ENCODE measurements at regions not wholly inside any gene's neighbourhood (a gene's known extent, or its start where the extent isn't known, plus 50 kb on each side); places are given as distances from the start of the nearest gene placed in this dataset.
"Not testable (repeated sequence)": the region's sequence is repeated elsewhere in the genome, so short reads cannot be mapped to it uniquely, and the experiment has no call there.

DNA sequence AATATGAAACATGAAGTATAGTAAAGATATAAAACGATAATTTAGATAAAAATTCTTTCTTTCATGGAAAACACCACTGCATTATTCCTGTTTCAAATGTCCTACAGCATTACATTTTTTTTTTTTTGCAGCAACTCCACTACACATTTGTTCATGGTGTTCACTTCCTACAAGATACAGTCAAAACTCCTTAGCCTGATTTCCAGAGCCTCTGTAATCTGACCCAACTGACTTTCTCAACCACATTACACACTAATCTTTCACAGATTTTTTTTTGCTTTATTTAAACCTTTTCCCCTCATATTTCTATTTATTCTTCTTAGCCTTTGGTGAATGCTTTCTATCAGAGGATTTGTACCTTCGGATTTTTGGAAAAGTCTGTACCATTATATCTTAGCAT is 176.5 kb upstream of the PDE7B start:
- no peaks in the 10 kb centered on the region for H3K27me3 ChIP-seq (ENCODE audit: insufficient read depth, low read length)
- no peaks in the 10 kb centered on the region for H3K79me2 ChIP-seq (ENCODE audit: insufficient read depth, low read length)
- no peaks in the 10 kb centered on the region for H3K36me3 ChIP-seq (ENCODE audit: insufficient read depth, low read length)
- H3K4me3 ChIP-seq (ENCODE audit: insufficient read depth, low read length): no peak overlapping the region
- no peak for DNase-seq (ENCODE audit: insufficient read length, low spot score, missing footprints)
- no peaks in the 10 kb centered on the region for H4K20me1 ChIP-seq (ENCODE audit: insufficient read depth, low read length)
- H3K27ac ChIP-seq (ENCODE audit: low read depth, low read length): no peak overlapping the region
- no peak overlapping the region for H2AFZ ChIP-seq (ENCODE audit: low read length)
- TF ChIP-seq, protein P1, sequence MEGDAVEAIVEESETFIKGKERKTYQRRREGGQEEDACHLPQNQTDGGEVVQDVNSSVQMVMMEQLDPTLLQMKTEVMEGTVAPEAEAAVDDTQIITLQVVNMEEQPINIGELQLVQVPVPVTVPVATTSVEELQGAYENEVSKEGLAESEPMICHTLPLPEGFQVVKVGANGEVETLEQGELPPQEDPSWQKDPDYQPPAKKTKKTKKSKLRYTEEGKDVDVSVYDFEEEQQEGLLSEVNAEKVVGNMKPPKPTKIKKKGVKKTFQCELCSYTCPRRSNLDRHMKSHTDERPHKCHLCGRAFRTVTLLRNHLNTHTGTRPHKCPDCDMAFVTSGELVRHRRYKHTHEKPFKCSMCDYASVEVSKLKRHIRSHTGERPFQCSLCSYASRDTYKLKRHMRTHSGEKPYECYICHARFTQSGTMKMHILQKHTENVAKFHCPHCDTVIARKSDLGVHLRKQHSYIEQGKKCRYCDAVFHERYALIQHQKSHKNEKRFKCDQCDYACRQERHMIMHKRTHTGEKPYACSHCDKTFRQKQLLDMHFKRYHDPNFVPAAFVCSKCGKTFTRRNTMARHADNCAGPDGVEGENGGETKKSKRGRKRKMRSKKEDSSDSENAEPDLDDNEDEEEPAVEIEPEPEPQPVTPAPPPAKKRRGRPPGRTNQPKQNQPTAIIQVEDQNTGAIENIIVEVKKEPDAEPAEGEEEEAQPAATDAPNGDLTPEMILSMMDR (IDR thresholded peaks at IDR 0.05; ENCODE audit: extremely low read depth, low read depth, low read length): no peak
- peaks cover 6% of the 10 kb centered on the region for H3K4me1 ChIP-seq (ENCODE audit: insufficient read depth, low read length)
- H3K4me2 ChIP-seq (ENCODE audit: insufficient read depth, low read length): no peak overlapping the region
- no peaks in the 10 kb centered on the region for H3K9me3 ChIP-seq (ENCODE audit: low read depth, low read length)

DNA sequence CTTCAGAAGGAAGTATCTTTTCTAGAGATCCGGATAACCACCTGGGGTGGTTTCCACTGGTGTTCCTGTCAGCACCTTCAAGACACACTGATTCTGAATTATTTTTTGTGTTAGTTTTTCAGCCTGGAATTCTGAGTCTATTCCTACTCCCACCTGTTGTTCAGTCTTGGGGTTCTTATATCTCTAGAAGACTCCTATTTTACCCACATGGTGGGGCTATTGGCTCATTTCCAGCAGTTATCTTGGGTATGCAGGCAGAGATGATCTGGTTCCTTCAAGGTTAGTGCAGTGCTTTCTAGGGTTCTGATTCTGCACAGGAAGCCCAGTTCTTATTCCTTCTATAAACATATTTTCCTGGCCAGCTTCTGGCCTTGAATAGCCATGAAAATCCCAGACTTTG is 175.6 kb upstream of the PDE7B start:
- Histone ChIP-seq H4K20me1 (ENCODE audit: insufficient read depth, low read length) (no peaks in the 10 kb centered on the region), H2AFZ (ENCODE audit: low read length) (no peak overlapping the region), H3K27me3 (ENCODE audit: insufficient read depth, low read length) (no peaks in the 10 kb centered on the region), H3K79me2 (ENCODE audit: insufficient read depth, low read length) (no peaks in the 10 kb centered on the region), H3K36me3 (ENCODE audit: insufficient read depth, low read length) (no peaks in the 10 kb centered on the region), H3K4me2 (ENCODE audit: insufficient read depth, low read length) (no peak overlapping the region), H3K4me3 (ENCODE audit: insufficient read depth, low read length) (no peak overlapping the region), H3K27ac (ENCODE audit: low read depth, low read length) (no peak overlapping the region), H3K9me3 (ENCODE audit: low read depth, low read length) (no peaks in the 10 kb centered on the region), H3K4me1 (ENCODE audit: insufficient read depth, low read length) (peaks cover 6% of the 10 kb centered on the region)
- TF ChIP-seq, protein P1 (IDR thresholded peaks at IDR 0.05; ENCODE audit: extremely low read depth, low read depth, low read length): no peak
- DNase-seq (ENCODE audit: insufficient read length, low spot score, missing footprints): no peak

DNA sequence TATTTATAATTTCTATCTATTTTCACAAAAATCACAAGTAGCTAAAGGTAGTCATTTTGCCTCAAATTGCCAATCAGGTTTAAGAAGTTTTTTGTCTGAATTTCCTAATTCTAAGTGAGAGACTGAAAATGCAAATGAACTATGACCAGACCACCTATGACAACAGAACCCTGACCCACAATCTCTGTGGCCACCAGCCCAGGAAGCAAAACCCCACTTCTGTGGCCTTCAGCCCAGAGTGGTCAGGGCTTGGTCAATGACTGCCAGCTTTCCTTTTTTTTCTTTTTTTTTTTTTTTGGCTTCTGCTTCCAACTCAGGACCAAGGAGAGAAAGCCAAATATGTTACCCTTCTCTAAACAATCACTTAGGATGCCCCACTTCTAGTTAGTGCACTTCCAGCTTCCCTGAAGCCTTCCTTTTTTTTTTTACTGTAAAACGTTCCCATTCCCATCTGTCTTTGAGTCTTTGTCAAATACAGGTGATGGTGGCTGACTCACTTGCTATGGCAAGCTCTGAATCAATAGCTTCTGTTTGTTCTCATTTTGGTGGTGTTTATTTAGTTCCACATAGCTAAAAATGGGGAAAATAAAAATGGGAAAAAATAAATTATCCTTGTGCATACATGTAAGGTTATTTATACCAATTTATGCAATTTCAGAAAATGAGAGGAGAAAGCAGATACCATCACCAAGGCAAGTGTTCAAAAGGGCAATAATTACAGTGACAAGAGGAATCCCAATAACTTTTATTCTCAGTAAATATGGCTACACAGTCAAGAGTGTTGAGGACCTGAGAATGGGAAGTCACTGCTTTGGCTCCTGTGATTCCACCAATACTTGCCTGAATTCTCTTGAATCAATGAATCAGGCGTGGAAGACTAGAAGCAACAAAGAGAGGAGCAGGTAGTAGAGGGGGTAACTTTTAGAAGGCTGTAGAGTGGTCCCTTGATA is 170.3 kb upstream of the PDE7B start:
- Histone ChIP-seq H3K9me3 (ENCODE audit: low read depth, low read length) (no peaks in the 10 kb centered on the region), H3K27ac (ENCODE audit: low read depth, low read length) (no peak overlapping the region), H3K79me2 (ENCODE audit: insufficient read depth, low read length) (no peaks in the 10 kb centered on the region), H2AFZ (ENCODE audit: low read length) (no peak overlapping the region), H3K27me3 (ENCODE audit: insufficient read depth, low read length) (no peaks in the 10 kb centered on the region), H3K4me2 (ENCODE audit: insufficient read depth, low read length) (no peak overlapping the region), H3K4me1 (ENCODE audit: insufficient read depth, low read length) (peaks cover 2% of the 10 kb centered on the region), H4K20me1 (ENCODE audit: insufficient read depth, low read length) (no peaks in the 10 kb centered on the region), H3K4me3 (ENCODE audit: insufficient read depth, low read length) (no peak overlapping the region), H3K36me3 (ENCODE audit: insufficient read depth, low read length) (no peaks in the 10 kb centered on the region)
- DNase-seq (ENCODE audit: insufficient read length, low spot score, missing footprints): no peak
- TF ChIP-seq, protein P1 (IDR thresholded peaks at IDR 0.05; ENCODE audit: extremely low read depth, low read depth, low read length): no peak

DNA sequence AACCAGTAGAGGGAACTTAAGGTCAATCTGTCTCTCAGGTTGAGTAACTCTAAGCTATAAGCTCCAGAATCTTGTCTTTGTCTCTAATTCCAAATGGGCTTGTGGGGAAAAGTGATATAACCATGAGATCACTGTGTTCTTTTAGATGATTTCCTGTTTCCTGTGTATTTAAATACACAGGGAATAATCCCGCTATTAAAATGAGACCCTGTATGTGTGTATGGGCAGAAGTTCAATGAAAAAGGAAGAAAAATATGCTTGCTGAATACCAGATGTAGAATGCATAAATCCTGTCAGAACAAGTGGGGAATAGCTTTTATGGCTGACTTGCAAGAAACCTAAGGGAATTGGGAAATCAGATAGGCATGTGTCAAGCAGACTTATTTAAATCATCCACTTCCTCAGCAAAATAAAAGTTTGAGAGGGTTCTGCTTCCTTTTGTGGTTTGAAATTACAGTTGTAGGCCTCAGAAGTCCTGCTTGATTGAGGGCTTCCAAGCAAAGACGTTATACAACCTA is 164.7 kb upstream of the PDE7B start:
- peak; percentile 58 for DNase-seq (ENCODE audit: insufficient read length, low spot score, missing footprints)
- peaks cover 15% of the 10 kb centered on the region for H3K4me1 ChIP-seq (ENCODE audit: insufficient read depth, low read length)
- TF ChIP-seq, protein P1 (IDR thresholded peaks at IDR 0.05; ENCODE audit: extremely low read depth, low read depth, low read length): no peak
- no peaks in the 10 kb centered on the region for H4K20me1 ChIP-seq (ENCODE audit: insufficient read depth, low read length)
- H3K79me2 ChIP-seq (ENCODE audit: insufficient read depth, low read length): no peaks in the 10 kb centered on the region
- peak overlapping the region; percentile 44 for H3K4me2 ChIP-seq (ENCODE audit: insufficient read depth, low read length)
- H3K36me3 ChIP-seq (ENCODE audit: insufficient read depth, low read length): no peaks in the 10 kb centered on the region
- no peaks in the 10 kb centered on the region for H3K27me3 ChIP-seq (ENCODE audit: insufficient read depth, low read length)
- H3K27ac ChIP-seq (ENCODE audit: low read depth, low read length): peak overlapping the region; percentile 46
- H3K4me3 ChIP-seq (ENCODE audit: insufficient read depth, low read length): no peak overlapping the region
- H2AFZ ChIP-seq (ENCODE audit: low read length): peak overlapping the region; percentile 88
- no peaks in the 10 kb centered on the region for H3K9me3 ChIP-seq (ENCODE audit: low read depth, low read length)

DNA sequence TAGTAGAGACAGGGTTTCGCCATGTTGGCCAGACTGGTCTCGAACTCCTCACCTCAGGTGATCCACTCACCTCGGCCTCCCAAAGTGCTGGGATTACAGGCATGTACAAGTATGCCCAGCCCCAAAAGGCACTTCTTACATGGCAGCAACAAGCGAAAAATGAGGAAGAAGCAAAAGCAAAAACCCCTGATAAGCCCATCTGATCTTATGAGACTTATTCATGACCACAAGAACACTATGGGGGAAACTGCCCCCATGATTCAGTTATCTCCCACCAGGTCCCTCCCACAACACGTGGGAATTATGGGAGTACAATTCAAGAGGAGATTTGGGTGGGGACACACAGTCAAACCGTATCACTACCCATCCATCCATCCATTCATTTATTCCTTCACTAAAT is 163.0 kb upstream of the PDE7B start:
- not testable (repeated sequence) for H3K79me2 ChIP-seq (ENCODE audit: insufficient read depth, low read length); H3K36me3 ChIP-seq (ENCODE audit: insufficient read depth, low read length); H3K27ac ChIP-seq (ENCODE audit: low read depth, low read length); H4K20me1 ChIP-seq (ENCODE audit: insufficient read depth, low read length); H3K4me3 ChIP-seq (ENCODE audit: insufficient read depth, low read length); H3K4me2 ChIP-seq (ENCODE audit: insufficient read depth, low read length); H3K27me3 ChIP-seq (ENCODE audit: insufficient read depth, low read length); DNase-seq (ENCODE audit: insufficient read length, low spot score, missing footprints); H3K9me3 ChIP-seq (ENCODE audit: low read depth, low read length)
- H3K4me1 ChIP-seq (ENCODE audit: insufficient read depth, low read length): peaks cover 15% of the 10 kb centered on the region
- H2AFZ ChIP-seq (ENCODE audit: low read length): peak overlapping the region; percentile 30
